ENCODE measurements at regions not wholly inside any gene's neighbourhood (a gene's known extent, or its start where the extent isn't known, plus 50 kb on each side); places are given as distances from the start of the nearest gene placed in this dataset.

GRCh38 chr10:111445667-111446066 is 368.8 kb downstream of the ADRA2A start:
- TF ChIP-seq MYC (IDR thresholded peaks at IDR 0.05; ENCODE audit: insufficient read depth, insufficient read length, insufficient replicate concordance, low read length, severe bottlenecking) (no peak), GABPA (IDR thresholded peaks at IDR 0.05; ENCODE audit: low read depth) (no peak), CTCF (IDR thresholded peaks at IDR 0.05 in 2 of 3, conservative IDR thresholded peaks at IDR 0.05 in 1 of 3; ENCODE audit: control insufficient read depth in 2 of 3, extremely low read depth in 1 of 3, insufficient read depth in 1 of 3, low read depth in 3 of 3, low read length in 3 of 3) (no peak), KDM1A (IDR thresholded peaks at IDR 0.05; ENCODE audit: borderline replicate concordance) (no peak), BACH1 (IDR thresholded peaks at IDR 0.05; ENCODE audit: borderline replicate concordance) (no peak), MEF2A (IDR thresholded peaks at IDR 0.05; ENCODE audit: insufficient read depth, low read depth, low read length) (no peak)
